HG02840 (cell line): ENCODE measurements at regions not wholly inside any gene's neighbourhood (a gene's known extent, or its start where the extent isn't known, plus 50 kb on each side); places are given as distances from the start of the nearest gene placed in this dataset.
"Not testable (repeated sequence)": the region's sequence is repeated elsewhere in the genome, so short reads cannot be mapped to it uniquely, and the experiment has no call there.

Source experiments
- ATAC-seq: cut with Tn5 transposase; IDR thresholded peaks from one replicate; pipeline ENCODE4 v1.9.1; 2021; ENCODE audit warnings: mild to moderate bottlenecking, moderate library complexity, moderate number of reproducible peaks; ENCODE audit not compliant: unreplicated experiment, low FRiP score

DNA sequence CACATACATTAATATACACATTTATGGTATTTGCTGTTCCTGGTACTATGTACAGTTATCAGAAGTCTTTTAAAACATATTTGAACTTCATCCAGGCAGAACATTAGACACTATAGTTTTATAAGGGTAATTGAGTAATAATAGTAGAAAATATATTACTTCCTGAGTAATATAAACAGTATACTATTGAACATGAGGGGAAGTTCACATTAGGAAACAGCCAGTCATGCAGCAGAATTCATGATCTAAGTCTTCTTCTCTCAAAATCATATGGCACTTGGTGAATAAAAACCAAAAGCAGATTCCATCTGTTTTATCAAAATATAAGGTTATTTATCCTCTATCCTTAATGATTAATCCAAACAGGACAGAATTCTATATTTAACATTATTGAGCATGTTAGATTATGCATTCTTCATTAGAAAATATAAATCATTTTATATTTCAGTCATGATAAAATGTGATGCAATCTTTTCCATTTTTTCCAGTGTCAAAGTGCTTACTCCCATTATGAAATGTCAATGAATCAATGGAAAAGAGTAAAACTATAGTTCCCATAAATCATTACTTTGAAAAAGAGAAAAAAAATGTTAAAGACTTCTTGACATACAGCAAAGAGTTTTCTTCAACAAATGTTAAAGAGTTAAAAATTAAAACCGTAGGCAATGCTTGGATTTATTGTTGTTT is 584.3 kb upstream of the TUSC1 start:
- no peak for ATAC-seq

DNA sequence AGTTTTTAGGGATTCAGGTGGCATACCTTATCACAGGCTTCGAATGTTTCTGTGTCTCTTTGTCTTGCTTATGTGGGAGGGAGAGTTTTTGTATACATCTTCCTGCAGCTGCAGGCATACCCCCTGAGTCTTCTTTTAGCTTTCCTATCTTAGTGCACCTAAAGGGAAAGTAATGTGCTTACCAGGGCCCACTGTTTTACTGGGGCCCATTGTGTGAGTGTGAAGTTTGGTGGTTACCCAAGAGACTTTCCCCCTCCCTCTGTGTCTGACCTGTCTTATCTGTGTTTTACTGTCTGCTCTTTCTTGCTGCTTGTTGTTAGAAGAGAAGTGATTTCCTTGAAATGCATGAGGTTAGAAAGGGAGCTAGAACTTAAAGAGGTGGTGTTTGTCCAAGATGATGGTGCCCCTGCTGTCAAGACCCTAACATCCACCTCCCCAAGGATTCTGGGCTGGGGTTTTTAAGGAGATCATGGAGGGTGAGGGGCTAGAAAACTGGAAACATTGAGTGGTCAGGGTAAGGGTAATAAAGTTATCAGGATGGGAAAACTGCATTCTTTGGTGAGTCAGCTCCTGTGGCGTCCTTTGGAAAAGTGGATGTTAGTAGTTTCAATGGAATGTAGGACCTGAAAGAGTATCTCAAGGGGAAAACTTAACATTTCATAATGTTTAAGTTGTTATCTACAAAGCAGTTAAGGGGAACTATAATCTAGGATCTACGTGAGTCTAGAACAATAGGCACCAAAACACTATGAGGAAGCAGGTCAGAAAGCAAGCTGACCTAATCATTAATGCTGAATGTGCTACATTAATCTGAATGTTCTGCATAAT is 583.5 kb upstream of the TUSC1 start:
- ATAC-seq = no peak

DNA sequence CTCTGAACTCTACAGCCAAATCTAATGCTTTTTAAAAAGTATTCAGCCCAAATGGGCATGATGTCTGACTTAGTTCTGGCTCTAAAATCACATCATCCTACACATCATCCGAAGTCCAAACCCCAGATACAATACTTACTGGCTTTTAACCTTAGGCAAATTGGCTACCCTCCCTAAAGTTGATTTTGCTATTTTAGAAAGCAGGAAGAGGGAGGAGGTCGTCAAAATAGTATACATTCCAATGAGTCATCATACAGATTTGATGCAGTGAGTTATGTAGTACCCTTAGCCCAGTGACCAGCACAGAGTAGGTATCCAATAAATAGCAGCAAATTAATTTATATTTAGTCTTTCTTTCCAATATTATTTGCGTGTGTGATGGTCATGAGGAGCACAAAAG is 582.0 kb upstream of the TUSC1 start:
- ATAC-seq = no peak

DNA sequence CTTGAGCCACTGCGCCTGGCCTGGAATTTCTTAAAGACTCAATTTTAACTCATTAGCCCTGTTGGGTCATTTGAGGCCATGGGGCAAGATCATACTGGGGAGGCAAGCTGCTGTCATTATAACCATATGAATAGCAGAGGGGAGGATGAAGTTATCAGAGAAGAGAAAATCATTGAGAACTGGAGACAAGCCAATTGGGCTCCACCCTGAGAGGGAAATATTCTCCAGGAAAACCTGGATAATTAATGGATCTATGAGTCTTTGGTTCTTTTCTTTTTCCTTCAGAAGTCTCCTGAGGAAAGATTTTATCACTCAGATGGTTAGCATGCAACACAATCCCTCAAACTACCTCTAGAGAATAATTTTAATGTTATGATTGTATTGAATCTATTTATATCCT is 569.6 kb upstream of the TUSC1 start:
- ATAC-seq = no peak

DNA sequence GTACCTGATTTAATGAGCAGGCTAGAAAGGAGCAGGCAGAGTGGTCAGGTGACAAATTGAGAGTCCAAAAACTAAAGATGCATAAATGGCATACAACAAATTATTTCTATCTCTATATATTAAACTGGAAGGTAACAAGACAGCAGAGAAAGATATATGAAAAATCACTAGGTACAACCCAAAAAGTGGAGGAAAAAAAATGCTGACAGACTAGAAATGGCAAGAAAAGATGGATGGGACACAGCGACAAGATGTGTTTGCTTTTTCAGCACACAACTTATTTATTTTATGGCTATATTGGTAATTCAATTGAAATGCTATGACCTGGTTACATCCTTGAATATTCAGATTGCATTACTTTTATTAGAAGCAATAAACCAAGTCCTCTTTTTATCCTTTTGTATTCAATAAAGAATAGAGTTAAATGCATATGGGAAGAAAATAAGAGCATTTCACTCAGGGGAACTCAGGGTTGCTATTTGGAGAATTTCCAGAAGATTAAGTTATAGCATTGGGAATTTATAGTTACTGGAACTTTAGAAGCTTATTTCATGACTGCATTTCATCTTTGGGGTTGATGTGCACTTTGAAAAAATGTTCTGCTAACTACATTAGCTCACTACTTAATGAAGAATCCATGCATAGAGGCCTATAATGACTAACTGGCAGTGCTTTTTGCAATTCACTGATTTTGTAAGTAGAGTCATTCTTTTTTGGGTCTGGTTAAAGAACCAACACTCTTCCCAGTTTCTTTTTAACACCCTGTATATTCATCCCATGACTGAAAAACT is 566.6 kb upstream of the TUSC1 start:
- no peak for ATAC-seq

DNA sequence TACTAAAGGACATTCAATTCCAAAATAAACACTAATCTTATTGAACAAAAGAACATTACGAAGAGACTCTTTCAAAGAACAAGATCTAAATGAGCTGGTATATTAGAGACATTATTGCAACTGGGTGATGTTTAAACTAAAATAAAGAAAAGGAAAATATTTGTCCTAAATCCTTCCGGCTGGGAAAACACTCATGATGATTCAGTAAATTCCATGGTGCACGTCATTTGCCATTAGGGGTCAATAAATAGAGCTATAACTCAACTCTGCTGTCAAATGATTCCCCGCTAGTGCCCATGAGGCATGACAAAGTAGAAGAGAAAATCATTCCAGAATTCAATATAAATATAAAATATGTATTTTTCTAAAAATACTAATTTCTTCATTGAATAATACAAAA is 565.5 kb upstream of the TUSC1 start:
- ATAC-seq = no peak

DNA sequence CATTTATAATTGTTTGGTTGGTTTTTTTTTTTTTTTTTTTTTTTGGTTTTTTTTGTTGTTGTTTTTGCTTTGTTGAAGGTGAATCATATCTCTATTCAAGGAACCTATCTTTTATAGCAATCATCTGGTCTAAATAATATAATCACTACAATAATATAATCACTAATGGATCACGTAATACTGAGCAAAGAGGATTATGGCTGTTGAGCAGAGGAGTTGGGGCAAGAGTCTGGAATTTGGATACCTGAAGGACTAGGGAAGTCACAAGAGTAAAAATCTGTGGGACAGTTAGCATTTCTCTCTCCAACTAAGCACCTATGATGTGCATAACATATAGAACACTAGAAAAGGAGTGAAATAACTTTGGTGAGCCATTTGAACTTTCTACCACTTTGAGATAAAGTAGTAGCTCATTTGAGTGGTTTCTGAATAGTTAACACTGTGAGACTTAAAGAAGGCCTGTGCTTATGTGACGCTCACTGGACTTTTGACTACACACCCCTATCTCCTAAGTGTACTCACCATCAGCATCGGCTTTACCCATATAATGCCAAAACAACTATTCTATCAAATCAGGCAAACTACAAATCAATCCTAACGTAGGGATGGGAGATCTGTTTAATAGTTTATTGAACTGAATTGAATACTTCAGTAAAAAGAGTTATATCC is 564.9 kb upstream of the TUSC1 start:
- no peak for ATAC-seq

DNA sequence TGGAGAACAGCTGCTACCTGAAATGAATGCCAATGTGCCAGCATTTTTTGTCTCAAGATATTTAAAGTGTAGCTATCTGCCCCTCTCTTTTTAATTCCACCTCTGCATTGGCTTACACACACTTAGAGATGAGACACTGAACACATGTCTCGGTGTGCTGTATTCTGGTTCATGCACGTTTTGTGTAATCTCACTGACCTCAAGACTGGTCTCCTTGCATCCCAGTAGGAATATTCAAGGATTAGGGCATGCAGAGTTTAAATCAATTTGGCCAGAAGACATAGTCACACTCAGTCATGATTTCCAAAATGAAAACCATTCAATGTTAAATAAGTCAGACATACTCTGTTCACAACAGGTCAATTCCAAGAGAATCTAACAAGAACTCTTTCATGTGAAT is 561.8 kb upstream of the TUSC1 start:
- ATAC-seq = no peak

DNA sequence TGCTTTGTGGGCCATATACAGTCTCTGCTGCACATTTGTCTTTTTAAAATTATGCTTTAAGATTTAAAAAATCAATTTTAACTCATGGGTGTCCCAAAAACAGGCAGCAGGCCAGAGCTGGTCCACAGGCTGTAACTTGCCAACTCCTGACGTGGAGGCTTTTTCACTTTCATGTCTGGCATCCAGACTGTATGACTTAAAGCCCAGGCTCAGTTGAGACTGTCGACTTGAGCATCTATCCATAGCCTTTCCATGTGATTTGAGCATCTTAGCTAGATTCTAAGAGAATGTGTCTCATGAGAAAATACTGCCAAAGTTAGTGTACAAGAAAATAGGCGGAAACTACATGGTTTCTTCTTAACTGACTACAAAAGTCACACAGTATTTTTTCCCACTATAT is 559.0 kb upstream of the TUSC1 start:
- no peak for ATAC-seq

DNA sequence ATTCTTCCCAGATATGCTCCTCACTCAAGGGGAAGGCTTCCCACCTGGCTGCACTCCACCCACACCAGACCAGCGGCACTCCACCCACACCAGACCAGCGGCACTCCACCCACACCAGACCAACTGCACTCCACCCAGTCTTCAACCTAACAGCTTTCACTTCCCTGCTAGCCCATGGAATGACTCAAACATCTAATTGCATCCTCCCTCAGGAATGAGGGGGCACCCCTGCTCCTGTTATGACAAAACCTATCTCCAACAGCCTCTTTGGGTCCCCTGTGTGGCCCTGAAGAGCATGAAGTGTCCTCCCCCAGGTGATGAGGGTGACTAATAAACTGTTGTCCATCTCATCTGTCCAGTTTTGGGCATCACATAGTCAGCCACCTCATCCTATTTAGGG is 556.6 kb upstream of the TUSC1 start:
- no peak for ATAC-seq

DNA sequence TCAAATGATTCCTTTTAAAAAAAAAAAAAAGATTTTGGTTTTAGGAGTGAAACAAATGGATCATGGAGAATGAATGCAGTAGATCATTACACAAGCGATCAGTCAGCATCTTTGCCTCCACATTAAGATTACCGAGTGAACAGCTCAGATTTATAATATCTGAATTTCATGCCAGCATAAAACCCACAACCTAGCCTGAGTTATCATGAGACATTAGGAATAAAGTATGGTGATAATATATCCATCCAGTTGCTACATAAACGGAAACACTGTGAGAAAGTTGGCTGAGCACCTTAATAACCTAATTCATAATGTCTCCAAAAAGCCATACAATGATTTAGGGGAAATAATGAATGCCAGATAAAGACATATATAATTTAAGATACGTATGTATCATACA is 553.1 kb upstream of the TUSC1 start:
- no peak for ATAC-seq

DNA sequence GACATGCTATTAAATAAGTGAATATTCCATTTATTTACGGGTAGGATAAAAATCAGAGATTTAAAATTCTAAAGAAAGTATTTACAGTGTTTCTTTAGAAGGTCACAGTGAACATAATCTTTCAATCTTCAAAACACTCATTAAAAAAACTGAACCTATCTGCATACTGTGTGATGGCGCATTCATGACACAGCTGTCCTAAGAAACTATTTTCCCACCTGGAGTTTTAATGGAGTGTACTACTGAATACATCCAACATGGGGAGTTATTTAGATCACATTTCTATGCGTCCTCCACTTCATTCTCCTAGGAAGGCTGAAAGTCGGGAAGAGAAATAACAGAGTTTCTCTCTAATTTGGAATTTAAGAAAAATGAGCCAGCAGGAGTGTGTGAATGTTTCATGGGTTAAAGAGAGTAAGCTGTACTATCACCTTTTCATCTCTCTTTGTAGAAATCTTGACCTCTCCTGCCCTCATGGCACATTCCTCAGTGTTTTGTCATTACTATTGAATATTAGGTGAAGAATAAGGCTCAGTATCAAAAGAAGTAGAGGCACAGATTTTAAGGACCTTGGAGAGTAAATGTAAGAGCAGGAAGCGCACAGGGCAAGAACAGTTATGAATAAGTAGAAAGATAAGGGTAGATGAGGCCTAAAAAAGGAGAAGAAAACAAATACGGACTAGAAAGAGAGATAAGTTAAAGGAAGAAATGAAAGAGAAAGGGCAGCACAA is 551.2 kb upstream of the TUSC1 start:
- ATAC-seq = no peak

DNA sequence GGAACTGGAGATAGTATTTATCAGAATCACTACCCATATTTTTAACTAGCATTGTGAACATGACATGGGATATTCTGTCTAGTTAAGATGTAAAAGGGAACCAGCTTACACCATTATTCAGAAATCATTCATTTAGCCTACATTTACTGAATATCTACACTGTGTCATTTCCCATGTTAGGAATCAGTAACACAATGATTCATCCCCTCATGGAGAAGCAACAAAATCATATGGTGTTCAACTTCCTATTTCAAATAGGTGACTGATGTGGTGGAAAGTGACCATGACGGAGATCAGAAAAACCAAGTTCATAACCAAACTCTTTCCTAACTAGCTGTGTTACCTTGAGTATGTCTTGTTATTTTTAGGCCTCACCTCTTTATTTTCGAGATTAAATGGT is 550.0 kb upstream of the TUSC1 start:
- ATAC-seq = no peak

DNA sequence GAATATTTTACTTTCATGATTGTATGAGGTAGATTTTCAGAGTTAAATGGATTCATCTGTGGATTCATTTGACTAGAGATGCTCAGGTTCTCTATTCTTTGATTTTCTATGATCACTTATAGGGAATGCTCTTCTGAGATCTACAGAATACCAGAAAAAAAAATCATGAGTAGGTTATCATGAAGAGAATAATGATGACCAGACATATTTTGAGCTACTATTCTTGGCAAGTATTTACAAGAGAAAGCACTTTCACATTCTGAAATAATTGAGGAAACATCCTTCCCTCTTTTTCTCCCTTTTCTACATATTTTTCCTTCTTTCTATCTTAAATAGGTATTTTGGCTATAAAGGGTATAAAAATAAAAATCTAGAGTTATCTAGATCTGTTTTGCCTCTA is 543.0 kb upstream of the TUSC1 start:
- ATAC-seq = no peak

DNA sequence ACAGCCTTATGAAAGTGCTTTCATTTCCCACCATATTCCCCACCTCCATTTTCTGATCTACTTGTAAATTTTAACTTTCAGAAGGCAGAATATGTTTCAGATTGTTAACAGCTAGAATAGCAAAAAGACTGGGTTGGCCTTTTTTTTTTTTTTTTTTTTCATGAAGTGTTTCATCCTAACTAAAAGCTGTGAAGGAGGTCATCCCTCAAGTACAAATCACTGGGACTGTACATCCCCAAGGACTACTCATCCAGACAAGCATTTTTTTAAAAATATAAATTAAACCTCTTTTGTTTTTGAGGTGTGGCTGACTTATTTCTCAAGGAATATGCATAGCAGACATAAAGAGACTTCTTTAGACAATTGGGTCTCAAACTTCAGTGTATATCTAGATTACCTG is 542.1 kb upstream of the TUSC1 start:
- ATAC-seq = no peak

DNA sequence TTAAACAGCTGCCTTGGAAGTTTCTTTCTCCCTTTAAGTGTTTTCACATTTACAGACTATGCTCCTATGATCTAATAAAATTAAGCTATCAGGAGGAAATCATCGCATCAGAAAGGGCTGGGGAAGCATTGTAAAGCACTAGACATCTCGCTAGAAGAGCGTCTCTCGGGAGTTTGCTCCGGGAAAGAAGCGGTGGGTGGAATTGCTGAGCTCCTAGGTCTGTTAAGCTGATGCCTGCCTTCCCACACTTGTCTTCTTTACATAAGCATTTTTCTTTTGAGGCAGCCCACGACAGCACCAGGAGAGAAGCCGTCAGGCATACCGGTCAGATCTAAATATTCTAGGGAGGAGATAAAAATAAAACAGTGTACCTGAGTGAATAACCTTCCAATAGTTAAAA is 541.7 kb upstream of the TUSC1 start:
- no peak for ATAC-seq

DNA sequence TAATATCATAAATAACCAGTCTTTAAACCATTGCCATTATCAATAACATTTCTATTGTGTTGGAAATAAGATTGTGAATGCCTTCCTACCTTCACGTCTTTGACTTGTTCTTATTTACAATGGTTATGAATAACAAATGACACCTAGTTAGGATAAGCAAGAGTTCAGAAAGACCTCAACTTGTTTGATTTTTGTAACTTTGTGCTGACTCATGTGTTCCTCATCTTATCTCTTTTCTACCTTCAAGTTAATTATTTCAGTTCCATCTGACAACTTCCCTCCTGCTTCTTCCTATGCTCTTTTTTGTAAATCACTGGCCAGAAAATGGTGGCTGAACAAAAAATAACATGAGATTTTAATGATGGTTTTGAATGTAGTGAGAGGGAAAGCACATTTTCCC is 538.5 kb upstream of the TUSC1 start:
- no peak for ATAC-seq

DNA sequence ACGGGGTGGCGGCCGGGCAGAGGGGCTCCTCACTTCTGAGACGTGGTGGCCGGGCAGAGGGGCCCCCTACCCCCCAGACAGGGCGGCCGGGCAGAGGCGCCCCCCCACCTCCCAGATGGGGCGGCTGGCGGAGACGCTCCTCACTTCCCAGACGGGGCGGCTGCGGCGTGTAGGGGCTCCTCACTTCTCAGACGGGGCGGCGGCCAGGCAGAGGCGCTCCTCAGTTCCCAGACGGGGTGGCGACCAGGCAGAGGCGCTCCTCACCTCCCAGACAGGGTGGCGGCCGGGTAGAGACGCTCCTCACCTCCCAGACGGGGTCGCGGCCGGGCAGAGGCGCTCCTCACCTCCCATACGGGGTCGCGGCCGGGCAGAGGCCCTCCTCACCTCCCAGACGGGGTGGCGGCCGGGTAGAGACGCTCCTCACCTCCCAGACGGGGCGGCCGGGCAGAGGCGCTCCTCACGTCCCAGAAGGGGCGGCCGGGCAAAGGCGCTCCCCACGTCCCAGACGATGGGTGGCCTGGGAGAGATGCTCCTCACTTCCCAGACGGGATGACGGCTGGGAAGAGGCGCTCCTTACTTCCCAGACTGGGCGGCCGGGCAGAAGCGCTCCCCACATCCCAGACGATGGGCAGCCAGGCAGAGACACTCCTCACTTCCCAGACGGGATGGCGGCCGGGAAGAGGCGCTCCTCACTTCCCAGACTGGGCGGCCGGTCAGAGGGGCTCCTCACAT is 536.6 kb upstream of the TUSC1 start:
- not testable (repeated sequence) for ATAC-seq

DNA sequence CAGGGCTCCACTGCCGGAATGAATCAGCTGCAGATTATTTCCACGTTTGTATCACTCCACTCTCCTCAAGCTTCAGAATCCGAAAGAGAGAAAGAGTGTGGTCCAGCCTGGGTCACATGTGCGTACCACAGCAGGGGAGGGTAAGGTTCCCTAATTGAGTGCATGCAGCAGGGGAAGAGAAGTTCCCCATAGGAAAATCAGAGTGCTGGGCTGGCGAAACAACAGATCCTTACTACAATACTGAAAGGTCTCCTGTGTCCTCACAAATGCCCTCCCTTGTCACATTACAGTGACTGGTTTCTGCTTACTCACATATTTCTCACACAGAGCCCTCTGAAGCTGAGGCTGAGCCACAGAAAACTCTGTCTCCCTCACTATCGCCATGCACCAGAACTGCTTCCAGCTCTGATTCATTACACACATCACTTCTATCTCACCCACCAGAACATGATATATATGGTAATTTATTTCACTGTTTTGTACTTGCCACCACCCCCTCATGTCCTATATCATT is 532.2 kb upstream of the TUSC1 start:
- ATAC-seq = no peak
